ENCODE measurements at regions not wholly inside any gene's neighbourhood (a gene's known extent, or its start where the extent isn't known, plus 50 kb on each side); places are given as distances from the start of the nearest gene placed in this dataset.

GRCh38 chr4:38577462-38577861, 86.5 kb upstream of the KLF3 start:
- H4K8ac ChIP-seq (ENCODE audit: low read depth in 2 of 2, low read length in 2 of 2) = no peak overlapping the region
- intact Hi-C loops (cut with micrococcal nuclease) (no loop called here), dilution Hi-C loops (cut with HindIII; ENCODE audit: low sequenced_read_pairs, unreplicated experiment) (no loop called here), in situ Hi-C loops (cut with MboI; ENCODE audit: low sequenced_read_pairs) (no loop called here)
- no peak overlapping the region for H2BK15ac ChIP-seq (ENCODE audit: low read depth, low read length)
- H4K5ac ChIP-seq (ENCODE audit: low read depth, low read length) = no peak overlapping the region
- H3K79me1 ChIP-seq (ENCODE audit: low read depth in 1 of 2, low read length in 2 of 2) = no peaks in the 10 kb centered on the region
- no peaks in the 10 kb centered on the region for H3K36me3 ChIP-seq (ENCODE audit: control insufficient read depth, insufficient read depth, low read length)
- no peak overlapping the region for H2BK120ac ChIP-seq (ENCODE audit: low read depth, low read length)
- H3K18ac ChIP-seq (ENCODE audit: low read depth, low read length) = no peak overlapping the region
- H3K27me3 ChIP-seq (ENCODE audit: control insufficient read depth, insufficient read depth, low read length) = peaks cover 2% of the 10 kb centered on the region; the same call in 1 of the 2 replicates
- no peak overlapping the region for H4K91ac ChIP-seq (ENCODE audit: insufficient read depth, low read depth, low read length)
- ChIA-PET POLR2A (ENCODE audit: unreplicated experiment) (no interaction called here), CTCF (no interaction called here)
- no peaks in the 10 kb centered on the region for H3K4me1 ChIP-seq (ENCODE audit: control insufficient read depth, insufficient read depth, low read length)
- no peak overlapping the region for H2AK9ac ChIP-seq (replicated peaks; ENCODE audit: low read depth, low read length, poor library complexity)
- no peak overlapping the region for H2AK5ac ChIP-seq (ENCODE audit: low read depth, low read length)
- no peak for TF ChIP-seq MAFK (IDR thresholded peaks at IDR 0.05; ENCODE audit: low read depth, low read length)
- TF ChIP-seq CTCF (conservative IDR thresholded peaks at IDR 0.05; ENCODE audit: low read depth, low read length) = no peak
- no peak overlapping the region for H3K23ac ChIP-seq (ENCODE audit: low read depth, low read length)
- no peak overlapping the region for H3K4me2 ChIP-seq (ENCODE audit: low read depth, low read length)
- no peaks in the 10 kb centered on the region for H4K20me1 ChIP-seq (ENCODE audit: insufficient read depth, low read length)
- no peak overlapping the region for H3K56ac ChIP-seq (ENCODE audit: extremely low read depth, insufficient read depth, low read length)
- no peak overlapping the region for H3K14ac ChIP-seq (replicated peaks; ENCODE audit: low read depth, low read length)
- H3K4ac ChIP-seq (ENCODE audit: low read depth, low read length) = no peak overlapping the region
- H3K9me3 ChIP-seq (ENCODE audit: control insufficient read depth, insufficient read depth, low read length) = no peaks in the 10 kb centered on the region
- no peak overlapping the region for H2BK20ac ChIP-seq (ENCODE audit: low read depth, low read length)
- no peak overlapping the region for H2AFZ ChIP-seq (replicated peaks; ENCODE audit: low read length, poor library complexity)
- BruUV-seq (replicated peaks) = no TSS peak
- H3K4me3 ChIP-seq (ENCODE audit: insufficient read depth, low read depth, low read length) = no peak overlapping the region
- no peak for ATAC-seq (ENCODE audit: low read depth)
- H3K9me1 ChIP-seq (ENCODE audit: insufficient read depth, low read length) = no peaks in the 10 kb centered on the region
- no peak overlapping the region for H2BK5ac ChIP-seq (ENCODE audit: low read depth, low read length, poor library complexity, severe bottlenecking)
- DNase-seq = no peak
- no peak overlapping the region for H3K9ac ChIP-seq (ENCODE audit: low read depth, low read length)
- H3K27ac ChIP-seq (ENCODE audit: insufficient read depth, low read length) = no peak overlapping the region

All from IMR-90 (cell line).